SW 1271 (cell line): ENCODE measurements at regions not wholly inside any gene's neighbourhood (a gene's known extent, or its start where the extent isn't known, plus 50 kb on each side); places are given as distances from the start of the nearest gene placed in this dataset.
"Not testable (repeated sequence)": the region's sequence is repeated elsewhere in the genome, so short reads cannot be mapped to it uniquely, and the experiment has no call there.

Source experiments
- DNase-seq, 2 experiments: peaks; one replicate each; lab custom pipeline; 2025; lab: John Stamatoyannopoulos, UW

DNA sequence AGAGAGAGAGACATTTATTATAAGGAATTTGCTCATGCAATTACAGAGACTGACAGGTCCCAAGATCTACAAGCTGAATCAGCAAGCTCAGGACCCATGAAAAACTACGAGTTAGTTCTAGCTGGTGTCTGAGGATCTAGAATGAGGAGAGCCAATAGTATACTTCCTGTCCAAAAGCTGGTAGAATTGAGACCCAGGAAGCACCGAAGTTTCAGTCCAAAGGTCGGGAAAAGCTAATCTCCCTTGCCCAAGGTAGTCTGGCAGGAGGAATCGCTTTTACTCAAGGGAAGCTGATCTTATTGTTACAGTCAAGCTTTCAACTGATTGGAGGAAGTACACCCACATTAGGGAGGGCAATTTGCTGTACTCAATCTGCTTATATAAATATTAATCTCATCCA, 389.6 kb downstream of the ADCYAP1 start:
- DNase-seq = no peak

DNA sequence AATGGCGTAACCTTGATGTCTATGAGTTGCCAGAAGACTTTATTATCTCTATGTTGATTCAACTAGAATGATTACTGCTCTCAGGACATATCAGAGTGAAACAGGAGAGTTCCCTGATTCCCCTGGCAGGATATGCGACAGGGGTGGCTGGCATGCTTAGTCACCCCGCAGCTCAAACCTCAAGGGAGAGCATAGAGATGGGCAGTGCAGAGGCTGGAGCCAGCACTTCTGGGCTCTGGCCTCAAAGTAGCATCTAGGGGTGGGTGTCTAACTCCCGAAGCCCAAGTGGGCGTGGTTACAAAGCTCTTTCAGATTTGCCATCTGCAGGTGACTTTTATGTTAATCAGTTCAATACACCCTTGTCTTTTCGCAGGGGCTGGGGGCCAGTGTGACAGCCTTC, 391.6 kb downstream of the ADCYAP1 start:
- no peak for DNase-seq

DNA sequence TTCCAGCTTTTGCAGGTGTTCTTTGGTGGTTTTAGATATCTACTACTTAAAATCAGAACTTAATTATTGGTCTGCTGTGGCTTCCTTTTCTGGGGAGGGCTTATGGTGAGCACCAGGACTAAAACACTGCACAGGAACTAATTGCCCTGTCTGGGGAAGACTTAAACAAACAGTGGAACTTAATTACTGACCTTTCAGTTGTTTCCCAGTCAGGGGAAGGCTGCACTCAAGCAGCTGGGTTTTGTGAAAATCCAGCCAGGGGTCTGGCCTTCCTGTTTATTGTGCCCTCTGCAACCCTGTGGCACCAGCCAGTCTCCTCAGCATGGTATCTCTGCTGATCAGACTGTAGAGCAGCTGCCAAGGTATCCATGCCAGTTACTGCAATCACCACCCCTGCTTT, 398.2 kb downstream of the ADCYAP1 start:
- no peak for DNase-seq

DNA sequence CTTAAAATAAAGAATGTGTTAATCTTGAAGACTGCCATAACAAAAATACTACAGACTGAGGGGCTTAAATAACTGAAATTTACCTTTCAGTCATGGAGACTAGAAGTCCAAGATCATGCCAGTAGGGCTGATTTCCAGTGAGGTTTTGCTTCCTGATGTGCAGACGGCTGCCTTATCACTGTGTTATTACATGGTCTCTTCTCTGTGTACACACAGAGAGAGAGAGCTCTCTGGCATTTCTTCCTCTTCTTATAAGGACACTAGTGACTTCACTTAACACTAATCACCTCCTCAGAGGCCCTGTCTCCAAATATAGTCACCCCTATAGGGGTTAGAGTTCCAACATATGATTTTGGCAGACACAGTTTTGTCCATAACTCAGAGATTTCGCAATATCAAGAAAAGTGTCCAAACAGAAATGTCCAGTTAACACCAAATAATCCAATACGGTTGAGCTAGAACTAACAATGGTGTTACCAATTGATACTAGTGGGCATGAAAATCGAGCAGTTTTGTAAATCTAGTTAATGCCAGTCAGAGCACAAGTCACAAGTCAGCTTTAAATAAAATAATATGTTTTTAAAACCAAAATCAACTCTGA, 399.8 kb downstream of the ADCYAP1 start:
- no peak for DNase-seq

DNA sequence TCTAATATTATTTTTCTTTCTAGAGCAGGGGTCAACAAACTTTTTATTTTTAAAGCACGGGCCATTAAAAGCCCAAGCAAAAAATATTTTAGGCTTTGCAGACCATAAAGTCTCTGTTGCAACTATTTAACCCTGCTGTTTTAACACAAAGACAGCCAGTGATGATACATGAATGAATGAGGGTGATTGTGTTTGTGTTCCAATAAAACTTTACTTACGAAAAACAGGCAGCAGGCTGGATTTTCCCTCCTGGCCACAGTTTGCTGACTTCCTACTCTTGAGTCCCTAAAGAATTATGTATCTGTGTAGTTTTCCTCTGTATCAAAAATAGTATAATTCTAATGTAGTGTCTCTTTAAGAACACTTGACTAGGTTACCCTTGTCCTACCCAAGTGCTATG, 402.0 kb downstream of the ADCYAP1 start:
- no peak for DNase-seq

DNA sequence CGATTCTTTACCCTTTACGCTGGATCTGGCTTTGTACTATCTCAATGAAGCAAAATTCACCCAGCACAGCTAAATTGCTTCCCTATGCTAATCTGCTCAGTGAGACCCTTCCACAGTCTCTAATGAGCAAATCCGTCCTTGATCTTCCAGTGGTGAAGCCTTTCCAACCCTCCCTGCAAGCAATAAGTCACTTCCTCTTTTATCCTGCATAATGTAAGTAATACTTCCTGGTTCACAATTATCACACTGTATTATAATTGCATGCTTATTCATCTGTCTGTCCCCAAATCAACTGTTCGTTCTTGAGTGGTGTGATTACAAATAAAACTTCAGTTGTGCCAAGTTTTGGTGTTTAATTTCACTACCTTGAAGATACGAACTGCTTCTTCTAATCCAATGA, 404.0 kb downstream of the ADCYAP1 start:
- no peak for DNase-seq

DNA sequence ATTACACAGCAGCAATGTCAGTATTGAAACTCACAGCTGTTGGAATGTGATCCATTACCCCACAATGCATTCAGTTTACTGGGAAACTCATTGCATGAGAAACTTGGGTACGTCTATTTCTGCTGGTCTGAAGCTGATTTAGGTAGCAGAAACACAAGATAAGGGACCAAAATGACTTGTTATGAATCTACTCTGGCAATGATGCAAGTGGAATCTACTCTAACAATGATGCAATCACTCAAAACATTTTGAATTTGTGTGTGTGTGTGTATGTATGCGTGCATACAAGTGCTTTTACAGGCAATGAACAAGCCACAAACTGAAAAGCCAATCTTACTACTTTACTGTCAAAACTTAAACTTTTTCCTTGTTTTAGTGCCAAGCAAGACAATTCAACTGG, 406.7 kb downstream of the ADCYAP1 start:
- DNase-seq = no peak

DNA sequence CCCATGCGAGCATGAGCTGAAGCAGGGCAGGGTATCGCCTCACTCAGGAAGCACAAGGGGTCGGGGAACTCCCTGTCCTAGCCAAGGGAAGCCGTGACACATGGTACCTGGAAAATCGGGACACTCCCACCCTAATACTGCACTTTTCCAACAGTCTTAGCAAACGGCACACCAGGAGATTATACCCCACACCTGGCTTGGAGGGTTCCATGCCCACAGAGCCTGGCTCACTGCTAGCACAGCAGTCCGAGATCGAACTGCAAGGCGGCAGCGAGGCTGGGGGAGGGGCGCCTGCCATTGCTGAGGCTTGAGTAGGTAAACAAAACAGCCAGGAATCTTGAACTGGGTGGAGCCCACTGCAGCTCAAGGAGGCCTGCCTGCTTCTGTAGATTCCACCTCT, 430.7 kb downstream of the ADCYAP1 start:
- not testable (repeated sequence) for DNase-seq

DNA sequence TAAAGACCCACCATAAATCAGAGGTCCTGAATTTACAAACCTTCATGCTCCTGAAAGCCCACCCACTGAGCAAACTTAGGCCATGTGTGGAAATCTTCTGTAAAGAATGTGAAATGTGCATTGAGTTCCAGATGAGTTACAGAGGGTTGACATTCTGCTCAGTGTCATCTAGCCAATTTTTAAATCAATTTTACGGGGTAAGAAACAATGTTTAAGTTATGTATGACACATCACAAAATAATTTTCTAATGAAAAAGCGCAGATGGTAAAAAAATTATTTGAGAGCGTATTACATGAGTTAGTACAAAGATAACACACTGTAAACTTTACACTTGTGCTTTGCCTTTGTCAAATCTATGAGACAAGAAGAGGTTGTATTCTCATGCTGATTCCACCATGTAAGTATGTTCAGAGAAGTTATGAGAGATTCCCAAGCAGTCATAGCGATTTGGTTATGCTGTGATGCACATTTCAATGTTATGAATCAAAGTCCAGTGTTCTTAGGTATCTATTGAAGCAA, 446.3 kb downstream of the ADCYAP1 start:
- DNase-seq = no peak

DNA sequence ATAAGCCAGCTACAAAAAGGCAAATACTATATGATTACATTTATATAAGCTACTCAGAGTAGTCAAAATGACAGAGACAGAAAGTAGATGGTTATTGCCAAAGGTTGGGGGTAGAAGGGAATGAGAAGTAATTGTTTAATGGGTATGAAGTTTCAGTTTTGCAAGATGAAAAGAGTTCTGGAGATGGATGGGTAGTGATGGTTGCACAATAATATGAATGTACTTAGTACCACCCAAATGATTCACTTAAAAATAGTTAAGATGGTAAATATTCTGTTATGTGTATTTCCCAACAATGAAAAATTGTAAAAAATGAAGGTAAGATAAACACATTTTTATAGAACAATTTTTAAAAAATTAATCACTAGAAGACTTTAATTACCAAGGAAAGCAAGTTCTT, 448.4 kb downstream of the ADCYAP1 start:
- no peak for DNase-seq

DNA sequence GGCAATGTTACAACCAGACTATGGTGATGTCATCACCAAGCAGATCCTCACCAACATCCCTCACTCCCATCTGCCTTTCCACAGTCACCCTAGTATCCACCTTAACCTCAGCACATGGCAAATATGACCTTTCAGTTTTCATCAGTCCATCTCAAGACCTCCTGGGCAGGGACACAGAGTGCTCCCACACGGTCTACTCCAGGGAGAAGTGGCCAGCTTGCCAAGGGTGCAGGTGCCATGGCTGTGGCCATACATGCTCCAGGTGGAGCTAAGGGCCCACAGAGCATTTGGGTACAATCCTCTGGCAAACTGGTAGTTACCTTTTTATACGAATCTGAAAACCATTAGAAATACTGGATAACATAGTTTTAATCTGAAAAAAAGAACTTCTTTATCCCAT, 453.1 kb downstream of the ADCYAP1 start:
- DNase-seq = no peak

DNA sequence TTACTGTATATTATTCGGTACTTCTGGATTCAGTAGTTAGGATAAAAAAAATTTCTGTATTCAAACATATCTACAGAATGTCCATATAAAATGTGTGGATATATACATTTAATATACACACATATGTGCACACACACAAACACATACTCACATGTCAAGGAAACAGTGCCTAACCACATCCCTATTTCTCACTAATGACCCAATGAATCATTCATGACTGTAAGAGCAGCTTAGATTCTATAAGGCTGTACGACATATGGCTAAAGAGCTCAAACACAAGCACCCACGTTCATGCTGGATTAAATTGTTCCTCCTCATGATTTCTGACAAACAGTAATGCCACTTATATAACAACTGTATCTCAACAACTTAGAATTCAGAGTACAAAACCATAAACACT, 457.3 kb downstream of the ADCYAP1 start:
- no peak for DNase-seq

DNA sequence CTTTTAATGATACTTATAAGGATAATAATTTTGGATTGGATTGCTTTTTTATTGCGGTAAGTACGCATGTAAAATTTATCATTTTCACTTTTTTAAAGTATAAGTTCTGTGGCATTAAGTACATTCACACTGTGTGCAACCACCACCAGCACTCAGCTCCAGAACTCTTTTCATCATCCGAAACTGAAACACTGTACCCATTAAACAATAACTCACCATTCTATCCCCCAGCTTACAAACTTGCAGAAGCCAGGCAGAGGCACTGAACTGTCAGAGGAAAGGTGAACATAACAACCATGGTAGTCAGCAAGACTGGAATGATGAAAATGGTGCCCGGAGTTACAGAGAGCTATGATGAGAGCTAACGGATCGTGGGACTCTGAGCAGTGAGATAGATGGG, 465.9 kb downstream of the ADCYAP1 start:
- DNase-seq = no peak

DNA sequence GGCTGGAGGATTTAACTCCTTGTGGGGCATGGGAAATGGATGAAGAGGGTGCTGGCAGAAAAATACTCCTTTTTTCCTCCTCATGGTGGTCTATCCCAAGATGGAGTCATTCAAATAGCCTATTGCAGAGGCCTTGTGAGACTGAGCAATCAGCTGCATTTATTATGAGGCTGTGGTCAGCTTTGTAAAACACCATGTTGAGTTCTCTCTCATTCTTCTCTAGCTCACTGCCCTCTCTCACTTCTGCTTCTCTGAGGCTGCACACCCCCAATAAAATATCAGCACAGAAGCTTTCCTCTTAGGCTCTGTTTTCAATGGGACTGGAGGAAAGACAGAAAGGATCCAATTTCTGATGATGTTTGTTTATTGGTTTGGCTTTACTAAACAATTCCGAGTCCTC, 467.1 kb downstream of the ADCYAP1 start:
- DNase-seq = no peak

DNA sequence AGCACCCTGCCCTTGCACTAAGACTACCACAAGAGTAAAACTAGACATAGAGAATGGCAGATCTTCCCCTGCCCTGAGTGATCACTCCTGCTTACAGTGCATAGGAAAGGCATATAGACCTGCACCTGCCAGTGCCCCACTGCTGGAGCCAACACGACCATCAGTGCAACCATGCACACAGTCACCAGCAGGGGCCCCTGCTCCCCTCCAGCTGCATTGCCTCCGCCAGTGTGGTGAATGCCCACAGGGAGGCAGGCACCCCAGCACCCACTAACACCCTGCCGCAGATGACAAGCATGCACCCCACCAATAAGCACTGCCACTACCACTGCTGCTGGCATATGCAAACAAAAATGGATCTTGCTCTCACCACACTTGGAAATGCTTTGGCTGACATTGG, 478.8 kb downstream of the ADCYAP1 start:
- DNase-seq = no peak

DNA sequence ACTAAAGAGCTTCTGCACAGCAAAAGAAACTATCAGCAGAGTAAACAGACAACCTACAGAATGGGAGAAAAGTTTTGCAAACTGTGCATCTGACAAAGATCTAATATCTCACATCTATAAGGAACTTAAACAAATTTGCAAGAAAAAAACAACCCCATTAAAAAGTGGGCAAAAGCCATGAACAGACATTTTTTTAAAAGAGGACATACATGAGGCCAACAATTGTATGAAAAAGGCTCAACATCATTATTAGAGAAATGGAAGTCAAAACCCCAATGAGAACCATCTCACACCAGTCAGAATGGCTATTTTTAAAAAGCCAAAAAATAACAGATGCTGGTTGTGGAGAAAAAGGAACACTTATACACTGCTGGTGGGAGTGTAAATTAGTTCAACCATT, 483.8 kb downstream of the ADCYAP1 start:
- not testable (repeated sequence) for DNase-seq

DNA sequence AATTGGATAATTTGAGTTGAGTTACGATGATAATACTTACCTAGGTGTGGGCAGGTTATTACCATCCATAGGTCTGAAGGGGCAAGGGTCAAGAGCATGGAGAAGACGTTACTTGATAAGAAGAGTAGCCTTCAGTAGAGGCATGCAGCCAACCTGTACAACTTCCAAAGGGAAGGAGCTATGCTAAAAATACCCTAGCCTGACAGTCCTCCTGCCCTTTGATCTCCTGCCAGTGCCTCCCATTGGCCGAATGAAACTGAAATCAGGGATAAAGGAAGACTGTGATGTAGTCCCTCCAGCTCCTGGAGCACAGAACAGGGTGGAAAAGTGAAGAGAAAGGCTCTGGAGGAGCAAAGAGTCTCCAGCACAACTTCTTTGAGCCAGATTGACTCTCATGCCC, 487.4 kb downstream of the ADCYAP1 start:
- DNase-seq = no peak

DNA sequence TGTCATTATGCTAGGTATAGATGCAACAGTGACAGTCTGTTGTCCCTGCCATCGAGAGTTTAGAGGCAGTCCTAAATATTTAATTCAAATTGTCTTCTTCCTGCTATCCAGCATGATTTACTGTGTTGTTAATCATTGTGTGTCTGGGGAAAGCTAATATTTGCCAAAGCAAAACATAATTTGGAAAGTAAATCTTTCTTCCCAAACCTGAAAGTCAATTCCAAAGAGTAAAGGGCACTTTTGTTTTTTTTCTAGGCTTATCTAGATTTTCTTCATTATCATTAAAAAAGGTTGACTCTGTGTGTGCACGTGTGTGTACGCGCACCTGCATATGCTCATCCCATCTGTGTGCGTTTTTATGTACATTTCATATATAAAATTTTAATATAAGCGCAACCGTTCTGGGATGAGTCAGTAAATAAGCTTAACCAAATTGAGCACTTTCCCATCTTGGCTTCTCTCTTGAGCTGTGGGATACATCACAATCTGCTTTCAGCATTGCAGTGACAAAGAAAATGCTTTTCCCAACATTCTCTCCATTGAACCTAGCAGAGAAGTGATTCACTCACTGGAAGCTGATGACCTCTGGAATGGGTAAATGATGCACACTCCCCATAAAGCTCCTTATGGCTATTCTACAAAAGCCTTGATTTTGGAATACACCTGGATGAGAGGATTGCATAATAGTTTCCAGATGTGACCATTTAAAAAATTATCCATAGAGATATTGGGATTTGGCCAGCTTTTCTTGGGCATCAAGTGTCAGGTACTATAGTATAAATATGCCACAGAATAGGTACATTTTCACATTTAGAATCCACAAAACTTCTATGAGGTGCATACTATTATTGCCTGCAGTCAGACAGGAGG, 488.4 kb downstream of the ADCYAP1 start:
- DNase-seq = no peak

DNA sequence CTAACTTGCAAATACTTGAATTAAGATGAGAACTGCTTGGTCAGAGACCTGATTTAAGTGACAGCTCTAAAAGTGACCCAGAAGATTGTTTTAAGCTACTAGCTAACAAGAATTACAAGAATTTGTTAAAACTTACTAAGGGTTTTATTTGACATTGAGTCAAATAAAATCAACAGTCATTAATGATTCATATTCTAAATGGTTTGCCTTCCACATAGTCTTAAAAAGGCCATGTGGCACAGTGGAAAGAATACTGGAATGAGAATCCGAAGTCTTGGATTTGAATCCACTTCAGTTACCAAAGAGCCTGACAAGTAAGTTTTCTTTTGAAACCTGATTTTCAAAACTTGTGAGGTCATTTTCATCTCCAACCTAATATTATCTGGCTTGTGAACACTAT, 489.3 kb downstream of the ADCYAP1 start:
- no peak for DNase-seq

DNA sequence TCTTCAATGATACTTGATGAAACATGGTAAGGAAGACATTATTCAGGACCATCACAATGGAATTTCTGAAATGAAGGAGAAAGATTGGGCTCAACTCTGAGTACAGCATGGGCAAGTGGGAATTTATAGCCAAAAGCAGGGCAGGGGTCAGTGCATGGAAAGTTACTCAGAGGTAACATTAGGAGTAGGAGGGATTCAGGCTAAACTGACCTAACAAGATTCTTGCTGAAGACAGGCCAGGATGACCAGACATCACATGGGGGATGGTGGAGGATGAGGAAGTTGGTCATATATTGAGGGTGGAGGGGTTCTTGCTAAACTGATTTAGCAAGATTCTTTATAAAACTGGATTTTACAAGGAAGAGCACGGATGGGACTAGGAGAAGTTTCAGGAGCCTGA, 489.8 kb downstream of the ADCYAP1 start:
- no peak for DNase-seq

DNA sequence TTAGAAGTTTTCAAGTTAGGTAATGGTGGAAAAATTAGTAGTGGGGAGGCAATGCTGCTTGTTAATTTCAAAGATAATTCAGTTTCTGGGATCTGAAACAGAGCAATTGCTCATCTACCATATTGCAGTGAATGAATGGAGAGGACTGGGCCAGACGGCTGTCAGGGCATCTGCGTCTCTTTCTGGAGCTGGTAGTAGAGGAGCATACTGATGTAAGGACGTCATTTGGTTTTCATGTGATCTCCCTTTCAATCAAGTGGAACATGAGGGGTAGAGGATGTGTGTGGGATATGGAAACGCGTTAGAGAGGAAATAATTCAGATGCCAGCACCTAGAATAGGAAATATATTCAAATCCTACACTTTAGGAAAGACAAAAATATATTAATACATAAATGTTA, 490.3 kb downstream of the ADCYAP1 start:
- DNase-seq = no peak

DNA sequence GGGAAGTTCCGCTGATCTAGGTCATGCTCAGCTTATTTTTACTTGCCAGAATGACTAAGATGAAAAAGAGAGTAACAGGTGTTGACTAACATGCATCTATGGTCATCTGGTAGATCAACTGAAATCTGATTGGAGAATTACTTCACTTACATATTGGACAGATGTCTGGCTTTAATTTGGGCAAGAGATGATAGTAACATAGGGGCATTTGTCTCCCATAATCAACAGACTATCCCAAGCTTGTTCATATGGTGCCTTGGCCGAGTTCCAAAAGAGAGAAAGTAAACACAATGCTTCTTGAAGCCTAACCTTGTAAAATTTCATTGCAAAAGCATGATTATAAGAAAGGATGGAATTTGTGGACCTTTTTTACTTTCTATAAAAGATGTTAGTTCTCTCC, 503.7 kb downstream of the ADCYAP1 start:
- DNase-seq = no peak

DNA sequence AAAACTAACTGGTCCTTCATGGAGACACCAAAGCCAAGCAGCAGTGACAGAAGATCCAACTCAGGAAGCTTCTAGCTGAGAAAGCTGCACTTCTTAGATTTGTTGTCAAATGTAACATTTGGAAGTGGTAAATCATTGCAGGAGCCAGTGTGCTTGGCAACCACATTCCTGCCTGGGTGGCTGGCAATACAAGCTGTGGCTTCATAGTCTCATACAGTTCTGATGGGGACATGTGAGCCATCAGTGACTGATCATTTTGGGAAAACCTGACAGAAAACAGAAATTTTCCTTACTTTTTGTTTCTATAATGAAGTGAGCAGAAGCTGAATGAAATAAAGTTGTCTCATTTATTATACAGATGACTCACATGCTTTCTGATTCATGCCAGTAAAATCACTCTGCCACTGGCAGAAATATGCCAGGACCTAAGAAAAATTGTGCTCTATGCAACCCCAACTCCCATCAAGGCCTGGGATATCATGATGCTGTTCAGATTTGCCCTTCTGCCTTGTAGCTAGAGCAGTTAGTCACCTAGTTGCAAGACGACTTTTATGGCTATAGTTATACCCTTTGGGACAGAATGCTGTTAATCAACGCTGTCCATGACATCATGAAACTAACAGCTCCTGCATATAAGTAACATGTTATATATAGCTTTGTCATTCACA, 508.1 kb downstream of the ADCYAP1 start:
- DNase-seq = no peak
